Esophagus squamous epithelium (tissue), 5 donors: ENCODE measurements at regions not wholly inside any gene's neighbourhood (a gene's known extent, or its start where the extent isn't known, plus 50 kb on each side); places are given as distances from the start of the nearest gene placed in this dataset.

Source experiments
- DNase-seq: peaks from one replicate; lab custom pipeline; 2025; lab: John Stamatoyannopoulos, UW
- H3K27ac ChIP-seq, 4 donors: fragments of 200-600 bp; sonication (generic); one replicate each; pipeline ENCODE4 v1.5.1; 2016 to 2019; ENCODE audit warnings: mild to moderate bottlenecking in 1 of 4
- H3K27me3 ChIP-seq, 4 donors: fragments of 200-600 bp; sonication (generic); 1 replicate in 3 of 4; 2 replicates in 1 of 4; pipeline versions ENCODE4 v1.5.1 to v1.6.0; 2017 to 2021; ENCODE audit warnings: antibody characterized with exemption in 1 of 4
- H3K36me3 ChIP-seq, 3 donors: fragments of 200-600 bp; sonication (generic); one replicate each; pipeline ENCODE4 v1.5.1; 2016 to 2019
- H3K4me1 ChIP-seq, 3 donors: fragments of 200-600 bp; sonication (generic); one replicate each; pipeline ENCODE4 v1.5.1; 2017 to 2019
- H3K4me3 ChIP-seq, 4 donors: fragments of 200-600 bp; sonication (generic); 1 replicate in 3 of 4; 2 replicates in 1 of 4; pipeline ENCODE4 v1.5.1; 2016 to 2019; ENCODE audit warnings: mild to moderate bottlenecking in 2 of 4, moderate library complexity in 1 of 4
- H3K9me3 ChIP-seq, 3 donors: fragments of 200-600 bp; sonication (generic); one replicate each; pipeline ENCODE4 v1.5.1; 2016 to 2019
- CTCF ChIP-seq, 6 experiments: fragments of 450-650 bp in 4 of 6; fragments of 200-600 bp in 2 of 6; sonication (generic) in 2 of 6; IDR thresholded peaks; one replicate each; pipeline ENCODE4 v1.5.1; 2016 to 2019; ENCODE audit warnings: antibody characterized with exemption in 6 of 6, mild to moderate bottlenecking in 4 of 6, moderate library complexity in 4 of 6
- POLR2A ChIP-seq, 4 donors: fragments of 450-650 bp; IDR thresholded peaks; one replicate each; pipeline ENCODE4 v1.6.1; 2017; ENCODE audit warnings: antibody characterized with exemption in 4 of 4, mild to moderate bottlenecking in 4 of 4, moderate library complexity in 3 of 4
- WGBS, 2 donors: methylation state at CpG; one replicate each; pipeline ENCODE4 v1.1.5; 2018; 5-methylcytosine and 5-hydroxymethylcytosine counted together
- intact Hi-C: fragments of 100-400 bp; cut with DNase I; formaldehyde crosslinking; loops from one replicate; pipeline ENCODE4 v1.15.0; 2022
- donor health status: DM: yes; HTN: yes; CAD: no.

GRCh38 chr11:91470656-91471055, 754.0 kb upstream of the FAT3 start:
- no peak for TF ChIP-seq CTCF (IDR thresholded peaks at IDR 0.05)
- no peak for TF ChIP-seq POLR2A (IDR thresholded peaks at IDR 0.05)
- no peaks in the 10 kb centered on the region for H3K9me3 ChIP-seq
- H3K36me3 ChIP-seq = no peaks in the 10 kb centered on the region
- H3K4me3 ChIP-seq = no peak overlapping the region
- H3K4me1 ChIP-seq = no peaks in the 10 kb centered on the region
- intact Hi-C loops = no loop called here
- DNase-seq = no peak
- 38 to 42% methylated on average over 3 of the region's 3 CpGs for WGBS, 2 donors
- no peaks in the 10 kb centered on the region for H3K27me3 ChIP-seq
- no peak overlapping the region for H3K27ac ChIP-seq

GRCh38 chr11:91459840-91460239, 764.8 kb upstream of the FAT3 start:
- no peak for DNase-seq
- Histone ChIP-seq H3K9me3 (no peaks in the 10 kb centered on the region), H3K36me3 (no peaks in the 10 kb centered on the region), H3K4me1 (no peaks in the 10 kb centered on the region), H3K4me3 (no peak overlapping the region), H3K27me3 (no peaks in the 10 kb centered on the region), H3K27ac (no peak overlapping the region)
- no peak for TF ChIP-seq POLR2A (IDR thresholded peaks at IDR 0.05)
- no peak for TF ChIP-seq CTCF (IDR thresholded peaks at IDR 0.05)
- WGBS, 2 donors = 28 to 34% methylated on average over 1 of the region's 1 CpG
- intact Hi-C loops = no loop called here

GRCh38 chr11:91446267-91446666, 778.4 kb upstream of the FAT3 start:
- H3K4me3 ChIP-seq = no peak overlapping the region
- DNase-seq = no peak
- H3K36me3 ChIP-seq = no peaks in the 10 kb centered on the region
- H3K4me1 ChIP-seq = no peaks in the 10 kb centered on the region
- WGBS, 2 donors = 90% methylated on average over 2 of the region's 4 CpGs; no CpG with 5 or more reads in 1 of the 2 donors
- no peaks in the 10 kb centered on the region for H3K9me3 ChIP-seq
- intact Hi-C loops = no loop called here
- TF ChIP-seq CTCF (IDR thresholded peaks at IDR 0.05) (no peak), POLR2A (IDR thresholded peaks at IDR 0.05) (no peak)
- no peak overlapping the region for H3K27ac ChIP-seq
- H3K27me3 ChIP-seq = no peaks in the 10 kb centered on the region

- 61 to 64% methylated on average over 7 of the region's 7 CpGs for WGBS, 2 donors
- DNase-seq = no peak
- Histone ChIP-seq H3K9me3 (no peaks in the 10 kb centered on the region), H3K36me3 (no peaks in the 10 kb centered on the region), H3K4me1 (no peaks in the 10 kb centered on the region), H3K27me3 (no peaks in the 10 kb centered on the region), H3K4me3 (no peak overlapping the region), H3K27ac (no peak overlapping the region)
- no peak for TF ChIP-seq POLR2A (IDR thresholded peaks at IDR 0.05)
- TF ChIP-seq CTCF (IDR thresholded peaks at IDR 0.05) = peak in 1 of 6 experiments; percentile 7
- intact Hi-C loops = no loop called here
Measured at GRCh38 chr11:91435694-91436395, 788.8 kb upstream of the FAT3 start.

GRCh38 chr11:91433284-91434010, 791.2 kb upstream of the FAT3 start:
- Histone ChIP-seq H3K9me3 (no peaks in the 10 kb centered on the region), H3K4me3 (no peak overlapping the region), H3K4me1 (no peaks in the 10 kb centered on the region), H3K27ac (no peak overlapping the region), H3K36me3 (no peaks in the 10 kb centered on the region), H3K27me3 (no peaks in the 10 kb centered on the region)
- WGBS, 2 donors = 80% methylated on average over 5 to 8 of the region's 8 CpGs
- intact Hi-C loops = no loop called here
- no peak for DNase-seq
- TF ChIP-seq POLR2A (IDR thresholded peaks at IDR 0.05) = no peak
- no peak for TF ChIP-seq CTCF (IDR thresholded peaks at IDR 0.05)
